C4-2B (cell line): ENCODE measurements at regions not wholly inside any gene's neighbourhood (a gene's known extent, or its start where the extent isn't known, plus 50 kb on each side); places are given as distances from the start of the nearest gene placed in this dataset.

Experiments
- H3K27ac ChIP-seq: fragments of 450-650 bp; 2 replicates; pipeline ENCODE4 v1.5.1; 2017
- ZFX ChIP-seq: fragments of 450-650 bp; IDR thresholded peaks from 2 replicates; pipeline ENCODE4 v1.6.1; 2017
- TF ChIP-seq, protein P1 (sequence below): fragments of 450-650 bp; conservative IDR thresholded peaks from 2 replicates; pipeline ENCODE4 v1.5.1; 2017; ENCODE audit warnings: mild to moderate bottlenecking

DNA sequence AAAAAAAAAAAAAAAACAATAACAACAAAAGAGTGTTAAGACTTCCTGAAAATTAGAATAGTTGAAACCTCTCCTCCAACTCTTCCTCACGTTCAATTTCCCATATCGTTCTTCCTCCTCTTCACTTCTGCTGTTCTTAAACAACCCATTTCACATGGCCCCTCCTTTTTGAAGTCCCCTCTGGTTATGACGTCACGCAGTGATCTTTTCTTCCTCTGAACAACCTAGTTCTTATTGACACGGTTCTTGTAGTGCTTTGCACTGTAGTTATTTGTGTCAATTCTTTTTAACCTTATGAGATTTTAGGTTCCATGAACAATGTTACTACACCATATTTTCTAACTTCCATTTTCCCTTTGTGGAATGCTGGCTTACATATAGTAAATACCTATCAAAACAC lies 69.5 kb upstream of the RGPD4 start:
- no peak overlapping the region for H3K27ac ChIP-seq
- TF ChIP-seq, protein P1, sequence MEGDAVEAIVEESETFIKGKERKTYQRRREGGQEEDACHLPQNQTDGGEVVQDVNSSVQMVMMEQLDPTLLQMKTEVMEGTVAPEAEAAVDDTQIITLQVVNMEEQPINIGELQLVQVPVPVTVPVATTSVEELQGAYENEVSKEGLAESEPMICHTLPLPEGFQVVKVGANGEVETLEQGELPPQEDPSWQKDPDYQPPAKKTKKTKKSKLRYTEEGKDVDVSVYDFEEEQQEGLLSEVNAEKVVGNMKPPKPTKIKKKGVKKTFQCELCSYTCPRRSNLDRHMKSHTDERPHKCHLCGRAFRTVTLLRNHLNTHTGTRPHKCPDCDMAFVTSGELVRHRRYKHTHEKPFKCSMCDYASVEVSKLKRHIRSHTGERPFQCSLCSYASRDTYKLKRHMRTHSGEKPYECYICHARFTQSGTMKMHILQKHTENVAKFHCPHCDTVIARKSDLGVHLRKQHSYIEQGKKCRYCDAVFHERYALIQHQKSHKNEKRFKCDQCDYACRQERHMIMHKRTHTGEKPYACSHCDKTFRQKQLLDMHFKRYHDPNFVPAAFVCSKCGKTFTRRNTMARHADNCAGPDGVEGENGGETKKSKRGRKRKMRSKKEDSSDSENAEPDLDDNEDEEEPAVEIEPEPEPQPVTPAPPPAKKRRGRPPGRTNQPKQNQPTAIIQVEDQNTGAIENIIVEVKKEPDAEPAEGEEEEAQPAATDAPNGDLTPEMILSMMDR: no peak
- no peak for TF ChIP-seq ZFX

DNA sequence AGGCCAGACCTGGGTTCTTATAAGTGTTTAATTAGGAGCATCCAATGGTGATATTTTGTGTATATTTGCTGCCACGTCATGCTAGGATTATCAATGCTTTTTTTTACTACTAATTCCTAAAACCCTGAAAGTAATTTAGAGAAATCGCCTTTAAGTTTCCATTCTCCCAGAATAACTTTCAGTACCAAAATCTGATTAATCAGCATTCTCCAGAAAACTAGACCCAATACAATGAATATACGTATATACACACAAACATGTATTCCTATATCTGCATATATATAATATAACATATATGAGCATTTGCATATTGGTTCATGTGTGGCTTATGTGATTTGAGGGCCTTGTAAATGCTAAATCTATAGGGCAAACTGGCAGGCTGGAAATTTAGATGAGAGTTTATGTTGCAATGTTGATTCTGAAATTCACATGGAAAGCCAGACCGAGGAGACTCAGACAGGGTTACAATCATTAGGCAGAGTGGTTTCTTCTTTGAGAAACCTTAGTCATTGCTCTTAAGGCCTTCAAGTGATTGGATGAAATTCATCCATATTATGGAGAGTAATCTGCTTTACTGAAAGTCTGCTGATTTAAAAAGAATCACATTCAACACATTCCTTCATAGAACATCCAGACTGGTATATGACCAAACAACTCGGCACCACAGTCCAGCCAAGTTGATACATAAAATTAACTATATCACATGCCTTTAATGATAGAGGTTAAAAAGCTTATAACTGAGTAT lies 65.9 kb upstream of the RGPD4 start:
- TF ChIP-seq, protein P1: no peak
- no peak for TF ChIP-seq ZFX
- no peak overlapping the region for H3K27ac ChIP-seq

DNA sequence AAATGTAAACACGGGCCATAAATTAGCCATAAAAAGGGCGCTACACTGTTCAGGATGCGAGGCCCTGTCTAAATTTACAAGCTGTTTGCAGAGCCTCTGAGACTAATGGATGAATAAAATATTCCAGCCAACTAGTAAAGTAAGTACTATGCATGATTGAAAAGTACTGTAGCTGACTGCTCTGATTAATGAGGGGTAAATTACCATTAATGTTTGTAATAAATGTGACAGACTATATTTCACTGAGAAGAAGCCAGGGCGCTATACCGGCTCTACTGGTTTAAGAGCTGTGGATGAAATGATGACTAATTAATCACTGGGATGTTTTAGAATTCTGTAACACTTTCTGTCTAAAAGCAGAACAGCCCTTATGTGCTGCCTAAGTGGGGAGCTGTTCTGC lies 54.3 kb upstream of the RGPD4 start:
- no peak for TF ChIP-seq ZFX
- TF ChIP-seq, protein P1: no peak
- no peak overlapping the region for H3K27ac ChIP-seq

DNA sequence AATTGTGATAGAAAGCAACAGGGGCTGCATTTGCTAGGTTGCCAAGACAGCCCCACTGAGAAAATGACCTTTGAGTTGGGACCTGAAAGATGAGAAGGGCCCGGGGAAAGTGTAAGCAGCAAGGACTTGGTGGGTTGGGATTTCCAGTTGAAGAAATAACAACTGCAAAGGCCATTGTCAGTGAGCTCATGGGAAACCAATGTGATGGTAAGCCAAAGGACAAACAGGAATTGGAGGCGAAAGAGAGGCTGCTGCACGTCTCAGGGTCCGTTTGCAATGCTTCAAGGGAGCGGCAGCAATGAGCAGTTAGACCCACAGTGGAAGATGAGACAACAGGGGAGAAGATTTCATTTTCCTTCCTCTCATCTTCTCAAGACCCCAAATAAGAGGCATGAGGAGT lies 51.5 kb upstream of the RGPD4 start:
- TF ChIP-seq, protein P1: no peak
- no peak for TF ChIP-seq ZFX

DNA sequence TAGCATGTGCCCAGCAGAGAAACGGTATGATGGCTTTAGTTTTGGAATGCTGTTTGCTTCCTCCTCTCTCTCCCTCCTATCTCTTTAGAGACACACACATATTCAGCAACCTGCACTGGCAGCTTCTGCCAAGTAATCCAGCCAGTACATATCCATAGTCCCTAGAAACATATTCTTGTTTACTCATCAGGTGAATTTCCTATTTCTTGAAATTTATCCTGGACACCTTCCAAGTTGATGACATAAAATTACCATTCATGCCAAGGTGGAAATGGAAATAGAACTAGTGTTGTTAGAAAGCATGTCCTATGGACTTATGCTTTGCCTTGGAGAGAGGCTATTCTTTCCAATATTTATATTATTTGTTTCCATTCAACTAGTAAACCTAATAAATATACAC lies 50.9 kb upstream of the RGPD4 start:
- no peak overlapping the region for H3K27ac ChIP-seq
- no peak for TF ChIP-seq ZFX
- TF ChIP-seq, protein P1: no peak

More for the DNA sequence above, 51.5 kb upstream of the RGPD4 start:
- no peak overlapping the region for H3K27ac ChIP-seq

DNA sequence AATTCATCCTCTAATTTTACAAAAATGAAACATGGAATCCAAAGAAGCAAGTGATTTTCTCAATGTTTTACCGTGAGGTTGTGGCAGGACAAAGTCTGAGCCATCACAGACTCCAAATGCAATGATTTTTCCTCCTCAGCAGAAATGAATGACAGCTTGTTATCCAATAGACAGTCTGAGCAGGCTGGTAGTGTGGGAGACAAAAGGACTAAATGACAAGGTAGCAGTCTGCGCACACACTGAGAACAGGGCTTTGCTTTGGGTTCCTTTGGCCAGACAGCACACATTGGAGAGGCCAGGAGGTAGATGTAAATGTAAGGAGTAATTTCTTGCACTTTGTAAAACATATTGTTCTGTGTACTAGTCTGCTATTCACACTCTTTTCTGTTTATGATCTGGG lies 50.3 kb upstream of the RGPD4 start:
- no peak overlapping the region for H3K27ac ChIP-seq

More for the DNA sequence above, 50.3 kb upstream of the RGPD4 start:
- TF ChIP-seq, protein P1: no peak
- no peak for TF ChIP-seq ZFX
